ENCODE measurements at regions not wholly inside any gene's neighbourhood (a gene's known extent, or its start where the extent isn't known, plus 50 kb on each side); places are given as distances from the start of the nearest gene placed in this dataset.

GRCh38 chr22:48376428-48376827, 1451.2 kb downstream of the BRD1 start:
- DNase-seq = no peak

GRCh38 chr22:48373626-48374173, 1454.0 kb downstream of the BRD1 start:
- no peak for DNase-seq

GRCh38 chr22:48372390-48372789, 1455.3 kb downstream of the BRD1 start:
- no peak for DNase-seq

GRCh38 chr22:48371391-48371790, 1456.3 kb downstream of the BRD1 start:
- no peak for DNase-seq

- no peak for DNase-seq
Measured at GRCh38 chr22:48370508-48371325, 1457.0 kb downstream of the BRD1 start.

- no peak for DNase-seq
Measured at GRCh38 chr22:48369789-48370507, 1457.7 kb downstream of the BRD1 start.

- DNase-seq = no peak
Measured at GRCh38 chr22:48368975-48369525, 1458.6 kb downstream of the BRD1 start.

- DNase-seq = no peak
Measured at GRCh38 chr22:48367731-48368130, 1459.9 kb downstream of the BRD1 start.

- DNase-seq = no peak
Measured at GRCh38 chr22:48366591-48366990, 1461.1 kb downstream of the BRD1 start.

GRCh38 chr22:48366056-48366455, 1461.6 kb downstream of the BRD1 start:
- DNase-seq = no peak

- DNase-seq = no peak
Measured at GRCh38 chr22:48365386-48365785, 1462.3 kb downstream of the BRD1 start.

- no peak for DNase-seq
Measured at GRCh38 chr22:48362721-48363404, 1464.8 kb downstream of the BRD1 start.

GRCh38 chr22:48361099-48361639, 1466.5 kb downstream of the BRD1 start:
- no peak for DNase-seq

- no peak for DNase-seq
Measured at GRCh38 chr22:48359613-48359965, 1468.1 kb downstream of the BRD1 start.

- DNase-seq = no peak
Measured at GRCh38 chr22:48358886-48359612, 1468.6 kb downstream of the BRD1 start.

- DNase-seq = no peak
Measured at GRCh38 chr22:48357961-48358360, 1469.7 kb downstream of the BRD1 start.

GRCh38 chr22:48357196-48357595, 1470.5 kb downstream of the BRD1 start:
- no peak for DNase-seq

- DNase-seq = no peak
Measured at GRCh38 chr22:48356731-48357130, 1470.9 kb downstream of the BRD1 start.

GRCh38 chr22:48354096-48354495, 1473.6 kb downstream of the BRD1 start:
- no peak for DNase-seq

GRCh38 chr22:48353116-48353947, 1474.3 kb downstream of the BRD1 start:
- DNase-seq = no peak
